ENCODE measurements at regions not wholly inside any gene's neighbourhood (a gene's known extent, or its start where the extent isn't known, plus 50 kb on each side); places are given as distances from the start of the nearest gene placed in this dataset.

GRCh38 chr1:108063703-108064102 is 98.7 kb upstream of the VAV3 start:
- DNase-seq = no peak
- H3K4me3 Mint-ChIP-seq = no peak overlapping the region
- H3K27ac Mint-ChIP-seq = no peak overlapping the region
- ATAC-seq (ENCODE audit: low read depth in 2 of 2) = no peak
- no peaks in the 10 kb centered on the region for H3K27me3 Mint-ChIP-seq
- H3K9me3 Mint-ChIP-seq = peaks cover 3 to 20% (median 7%) of the 10 kb centered on the region in 7 donors
- H3K36me3 Mint-ChIP-seq = peaks cover 4 to 11% of the 10 kb centered on the region in 2 donors
- H3K4me1 Mint-ChIP-seq = peaks cover 0 to 7% (median 5%) of the 10 kb centered on the region in 3 donors

GRCh38 chr1:108059945-108060344 is 95.0 kb upstream of the VAV3 start:
- H3K27ac Mint-ChIP-seq = peak overlapping the region in 1 of 6 donors; percentile 51
- ATAC-seq (ENCODE audit: low read depth in 2 of 2) = no peak
- no peak for DNase-seq
- peaks cover 3 to 20% (median 7%) of the 10 kb centered on the region in 7 donors for H3K9me3 Mint-ChIP-seq
- peaks cover 0 to 4% (median 3%) of the 10 kb centered on the region in 3 donors for H3K4me1 Mint-ChIP-seq
- no peak overlapping the region for H3K4me3 Mint-ChIP-seq
- peaks cover 4 to 11% of the 10 kb centered on the region in 2 donors for H3K36me3 Mint-ChIP-seq
- H3K27me3 Mint-ChIP-seq = no peaks in the 10 kb centered on the region

- Mint-ChIP-seq H3K4me3 (no peak overlapping the region), H3K27ac (peak overlapping the region in 2 of 6 donors; percentile 27 to 28), H3K4me1 (peaks cover 0 to 4% (median 3%) of the 10 kb centered on the region in 3 donors), H3K9me3 (peaks cover 3 to 14% (median 6%) of the 10 kb centered on the region in 7 donors), H3K27me3 (no peaks in the 10 kb centered on the region), H3K36me3 (peaks cover 4 to 11% of the 10 kb centered on the region in 2 donors)
- DNase-seq (no peak), ATAC-seq (ENCODE audit: low read depth in 2 of 2) (no peak)
Measured at GRCh38 chr1:108057541-108057940, 92.6 kb upstream of the VAV3 start.

GRCh38 chr1:108056436-108056990 is 91.5 kb upstream of the VAV3 start:
- Mint-ChIP-seq H3K4me3 (no peak overlapping the region), H3K9me3 (peaks cover under 1 to 4% (median under 1%) of the 10 kb centered on the region in 7 donors), H3K4me1 (peaks cover 0 to 4% (median 3%) of the 10 kb centered on the region in 3 donors), H3K27me3 (no peaks in the 10 kb centered on the region), H3K36me3 (peaks cover under 1 to 3% of the 10 kb centered on the region in 2 donors), H3K27ac (no peak overlapping the region)
- no peak for DNase-seq
- ATAC-seq (ENCODE audit: low read depth in 2 of 2) = no peak

GRCh38 chr1:108055387-108055786 is 90.4 kb upstream of the VAV3 start:
- Mint-ChIP-seq H3K27ac (no peak overlapping the region), H3K9me3 (peaks cover 0 to 2% (median 0%) of the 10 kb centered on the region in 7 donors), H3K4me3 (no peak overlapping the region), H3K27me3 (no peaks in the 10 kb centered on the region), H3K4me1 (peaks cover 4 to 12% (median 8%) of the 10 kb centered on the region in 3 donors), H3K36me3 (no peaks in the 10 kb centered on the region)
- ATAC-seq (ENCODE audit: low read depth in 2 of 2) = no peak
- no peak for DNase-seq

- H3K9me3 Mint-ChIP-seq = peaks cover 0 to 2% (median 0%) of the 10 kb centered on the region in 7 donors
- no peak for DNase-seq
- H3K4me3 Mint-ChIP-seq = no peak overlapping the region
- no peak overlapping the region for H3K27ac Mint-ChIP-seq
- no peaks in the 10 kb centered on the region for H3K27me3 Mint-ChIP-seq
- peaks cover 4 to 22% (median 17%) of the 10 kb centered on the region in 3 donors for H3K4me1 Mint-ChIP-seq
- H3K36me3 Mint-ChIP-seq = no peaks in the 10 kb centered on the region
- no peak for ATAC-seq (ENCODE audit: low read depth in 2 of 2)
Measured at GRCh38 chr1:108054396-108054795, 89.4 kb upstream of the VAV3 start.

- DNase-seq = no peak
- ATAC-seq (ENCODE audit: low read depth in 2 of 2) = peak in 1 of 2 donors; percentile 26
- no peak overlapping the region for H3K4me3 Mint-ChIP-seq
Measured at GRCh38 chr1:108053270-108054013, 88.5 kb upstream of the VAV3 start.

GRCh38 chr1:108051631-108052377 is 86.8 kb upstream of the VAV3 start:
- H3K27me3 Mint-ChIP-seq = no peaks in the 10 kb centered on the region
- ATAC-seq (ENCODE audit: low read depth in 2 of 2) (no peak), DNase-seq (no peak)
- peaks cover 0 to 2% (median 0%) of the 10 kb centered on the region in 7 donors for H3K9me3 Mint-ChIP-seq
- H3K27ac Mint-ChIP-seq = no peak overlapping the region
- no peak overlapping the region for H3K4me3 Mint-ChIP-seq
- H3K36me3 Mint-ChIP-seq = peaks cover 0 to 8% of the 10 kb centered on the region in 2 donors
- peaks cover 0 to 30% (median 26%) of the 10 kb centered on the region in 3 donors for H3K4me1 Mint-ChIP-seq

More at GRCh38 chr1:108053270-108054013, 88.5 kb upstream of the VAV3 start:
- Mint-ChIP-seq H3K27ac (no peak overlapping the region), H3K9me3 (peaks cover 0 to 2% (median 0%) of the 10 kb centered on the region in 7 donors), H3K36me3 (no peaks in the 10 kb centered on the region), H3K4me1 (peaks cover 4 to 32% (median 21%) of the 10 kb centered on the region in 3 donors), H3K27me3 (no peaks in the 10 kb centered on the region)

GRCh38 chr1:108050911-108051629 is 86.1 kb upstream of the VAV3 start:
- Mint-ChIP-seq H3K36me3 (peaks cover 0 to 14% of the 10 kb centered on the region in 2 donors), H3K4me3 (peak overlapping the region in 6 of 8 donors; percentile 7 to 80 (median 35)), H3K4me1 (peaks cover 0 to 30% (median 26%) of the 10 kb centered on the region in 3 donors), H3K9me3 (peaks cover 0 to 2% (median 0%) of the 10 kb centered on the region in 7 donors), H3K27ac (peak overlapping the region in 2 of 6 donors; percentile 49 to 77), H3K27me3 (no peaks in the 10 kb centered on the region)
- DNase-seq (no peak), ATAC-seq (ENCODE audit: low read depth in 2 of 2) (no peak)

- H3K4me3 Mint-ChIP-seq = peak overlapping the region in 6 of 8 donors; percentile 20 to 80 (median 40)
- peak; percentile 51 to 76 for ATAC-seq (ENCODE audit: low read depth in 2 of 2)
- H3K36me3 Mint-ChIP-seq = peaks cover 0 to 14% of the 10 kb centered on the region in 2 donors
- H3K4me1 Mint-ChIP-seq = peaks cover 2 to 31% (median 28%) of the 10 kb centered on the region in 3 donors
- peak overlapping the region in 3 of 6 donors; percentile 0 to 49 (median 2) for H3K27ac Mint-ChIP-seq
- no peaks in the 10 kb centered on the region for H3K27me3 Mint-ChIP-seq
- H3K9me3 Mint-ChIP-seq = no peaks in the 10 kb centered on the region
- DNase-seq = peak; percentile 7
Measured at GRCh38 chr1:108050158-108050557, 85.2 kb upstream of the VAV3 start.

- peaks cover 2 to 18% of the 10 kb centered on the region in 2 donors for H3K36me3 Mint-ChIP-seq
- DNase-seq (peak; percentile 16), ATAC-seq (ENCODE audit: low read depth in 2 of 2) (peak; percentile 76 to 77)
- H3K4me1 Mint-ChIP-seq = peaks cover 10 to 39% (median 34%) of the 10 kb centered on the region in 3 donors
- no peaks in the 10 kb centered on the region for H3K27me3 Mint-ChIP-seq
- H3K27ac Mint-ChIP-seq = peak overlapping the region in 1 of 6 donors; percentile 29
- H3K4me3 Mint-ChIP-seq = peak overlapping the region in 7 of 8 donors; percentile 16 to 66 (median 42)
- no peaks in the 10 kb centered on the region for H3K9me3 Mint-ChIP-seq
Measured at GRCh38 chr1:108049178-108049819, 84.3 kb upstream of the VAV3 start.
